Ovary (tissue), 7 donors: ENCODE measurements at regions not wholly inside any gene's neighbourhood (a gene's known extent, or its start where the extent isn't known, plus 50 kb on each side); places are given as distances from the start of the nearest gene placed in this dataset.

Source experiments
- DNase-seq, 5 donors: peaks; one replicate each; pipeline ENCODE4 v3.0.0-alpha.2; 2019 to 2020
- H3K27ac ChIP-seq, 2 donors: fragments of 200-600 bp; one replicate each; pipeline versions ENCODE4 v1.5.1 to v1.8.0; 2019 to 2022
- H3K27me3 ChIP-seq: fragments of 200-600 bp; one replicate; pipeline ENCODE4 v1.8.0; 2022
- H3K36me3 ChIP-seq: fragments of 200-600 bp; sonication (generic); one replicate; pipeline ENCODE4 v1.5.1; 2019
- H3K4me1 ChIP-seq: one replicate; pipeline ENCODE4 v1.8.1; 2013; ENCODE audit warnings: mild to moderate bottlenecking, moderate library complexity; ENCODE audit not compliant: insufficient read depth
- H3K4me3 ChIP-seq: fragments of 200-600 bp; sonication (generic); one replicate; pipeline ENCODE4 v1.5.1; 2017
- H3K9me3 ChIP-seq, 2 donors: fragments of 200-600 bp in 1 of 2; sonication (generic) in 1 of 2; one replicate each; pipeline versions ENCODE4 v1.5.1 to v1.8.1; 2013 to 2019; ENCODE audit warnings: mild to moderate bottlenecking in 1 of 2, moderate library complexity in 1 of 2
- CTCF ChIP-seq, 3 donors: fragments of 450-650 bp in 2 of 3; fragments of 200-600 bp in 1 of 3; IDR thresholded peaks; one replicate each; pipeline versions ENCODE4 v1.5.1 to v1.8.0; 2016 to 2022; ENCODE audit warnings: antibody characterized with exemption in 3 of 3, mild to moderate bottlenecking in 1 of 3
- EP300 ChIP-seq: sonication (generic); formaldehyde crosslinking; IDR thresholded peaks from one replicate; pipeline ENCODE4 v1.6.1; 2017; ENCODE audit warnings: antibody characterized with exemption
- POLR2A ChIP-seq: fragments of 450-650 bp; IDR thresholded peaks from one replicate; pipeline ENCODE4 v1.6.1; 2017; ENCODE audit warnings: antibody characterized with exemption, mild to moderate bottlenecking, moderate library complexity
- WGBS, 3 donors: extraction: QIAGEN DNeasy Blood & Tissue Kit in 1 of 3; methylation state at CpG; one replicate each; pipeline versions ENCODE4 v1.1.5 to v1.1.7; 2013 to 2017; 5-methylcytosine and 5-hydroxymethylcytosine counted together
- intact Hi-C, 4 donors: fragments of 100-400 bp; cut with DNase I; formaldehyde crosslinking; loops; one replicate each; pipeline versions ENCODE4 v1.11.0 to v1.15.1; 2022 to 2023
- donor health status: DM: no; HTN: no; CAD: no; lungs with moderate emphysema.
- donor health status: DM: no; HTN: no; CAD: no.
- donor health status: Bipolar disorder and iron deficiency.
- donor health status: DM: no; HTN: no; CAD: no.
- donor health status: DM: yes; HTN: yes; CAD: no.

DNA sequence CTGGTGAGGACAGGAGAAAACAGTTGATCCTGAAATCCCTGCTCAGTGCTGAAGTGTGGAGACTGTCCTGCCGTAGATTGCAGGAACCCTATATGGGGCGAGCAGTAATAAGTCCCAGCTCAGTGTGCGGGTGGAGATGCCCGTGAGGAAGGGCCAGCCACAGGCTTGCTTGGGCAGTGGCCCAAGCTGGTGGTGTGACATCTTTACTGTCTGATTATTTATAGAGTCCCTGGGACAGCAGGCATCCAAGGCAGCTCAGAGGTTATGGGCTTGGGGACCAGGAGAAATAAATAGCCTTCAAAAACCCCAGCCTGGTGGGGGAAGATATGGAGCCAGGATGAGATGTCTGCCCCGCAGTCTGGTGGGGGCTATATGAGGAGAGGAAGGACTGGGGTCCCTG is 170.7 kb upstream of the POU3F1 start:
- TF ChIP-seq EP300 (no peak), POLR2A (no peak), CTCF (IDR thresholded peaks at IDR 0.05) (no peak)
- Histone ChIP-seq H3K27ac (no peak overlapping the region), H3K4me1 (no peaks in the 10 kb centered on the region), H3K9me3 (no peaks in the 10 kb centered on the region), H3K4me3 (no peak overlapping the region), H3K27me3 (no peaks in the 10 kb centered on the region), H3K36me3 (no peaks in the 10 kb centered on the region)
- no peak for DNase-seq
- WGBS, 3 donors = 89% methylated on average over 5 of the region's 5 CpGs
- intact Hi-C loops = no loop called here

DNA sequence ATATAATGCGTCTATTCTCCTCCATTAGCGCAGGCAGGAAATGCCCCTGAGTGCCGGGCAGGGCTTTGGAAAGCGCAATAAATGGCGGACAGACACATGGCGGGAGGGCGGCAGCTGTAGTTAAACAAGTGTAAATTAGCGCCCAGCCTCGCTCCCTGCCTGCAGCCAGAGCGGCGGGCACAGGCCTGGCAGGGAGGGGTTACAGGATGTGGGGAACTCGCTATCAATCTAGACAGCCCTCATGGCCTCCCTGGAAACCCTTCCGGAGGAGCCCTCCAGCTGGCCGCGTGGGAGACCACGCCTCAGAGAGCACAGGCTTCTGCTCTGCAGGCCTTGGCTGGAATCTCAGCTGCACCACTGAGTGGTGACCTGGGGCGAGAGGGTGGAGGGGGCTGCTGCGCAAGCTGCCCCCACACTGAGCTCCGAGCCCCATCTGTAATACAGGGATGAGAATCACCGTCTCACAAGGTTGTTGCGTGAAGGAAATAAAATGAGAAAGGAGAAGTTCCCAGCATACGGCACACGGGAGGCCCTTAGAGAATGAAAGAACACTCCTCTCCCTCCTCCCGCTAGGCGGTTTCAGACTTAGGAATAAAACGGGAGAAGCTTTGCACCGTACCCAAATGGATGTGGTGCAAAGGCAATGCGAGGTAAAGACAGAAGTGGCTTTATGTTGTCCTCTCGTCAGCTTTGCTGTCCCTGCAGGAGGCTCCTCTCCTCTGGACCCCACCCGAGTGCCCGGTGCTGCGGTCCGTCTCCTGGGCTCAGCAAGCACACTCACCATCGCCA is 167.2 kb upstream of the POU3F1 start:
- H3K27me3 ChIP-seq = no peaks in the 10 kb centered on the region
- H3K27ac ChIP-seq = no peak overlapping the region
- no peaks in the 10 kb centered on the region for H3K36me3 ChIP-seq
- WGBS, 3 donors = 41 to 47% (median 45%) methylated on average over 32 to 34 of the region's 34 CpGs
- no peak for DNase-seq
- H3K9me3 ChIP-seq = no peaks in the 10 kb centered on the region
- H3K4me3 ChIP-seq = no peak overlapping the region
- intact Hi-C loops = no loop called here
- no peaks in the 10 kb centered on the region for H3K4me1 ChIP-seq
- no peak for TF ChIP-seq POLR2A
- no peak for TF ChIP-seq CTCF (IDR thresholded peaks at IDR 0.05)
- no peak for TF ChIP-seq EP300

DNA sequence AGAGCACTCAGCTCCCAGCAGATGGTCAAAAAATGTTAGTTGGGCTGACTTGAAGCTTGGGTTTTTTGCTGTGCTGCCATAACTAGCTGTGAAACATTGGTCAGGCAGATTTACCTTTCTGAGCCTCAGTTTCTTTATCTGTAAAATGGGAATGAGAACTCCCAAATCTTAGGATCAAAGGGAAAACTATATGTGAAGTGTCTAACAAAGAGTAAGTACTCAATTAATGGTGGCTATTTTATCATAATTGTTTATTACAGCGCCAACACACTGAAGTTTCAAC is 164.2 kb upstream of the POU3F1 start:
- Histone ChIP-seq H3K4me1 (no peaks in the 10 kb centered on the region), H3K27me3 (no peaks in the 10 kb centered on the region), H3K9me3 (no peaks in the 10 kb centered on the region), H3K4me3 (no peak overlapping the region), H3K36me3 (no peaks in the 10 kb centered on the region), H3K27ac (no peak overlapping the region)
- intact Hi-C loops = no loop called here
- DNase-seq = no peak
- TF ChIP-seq EP300 (no peak), POLR2A (no peak), CTCF (IDR thresholded peaks at IDR 0.05) (no peak)
- 91 to 100% (median 94%) methylated on average over 1 of the region's 1 CpG for WGBS, 3 donors

GRCh38 chr1:38210021-38210894 is 163.7 kb upstream of the POU3F1 start:
- no peaks in the 10 kb centered on the region for H3K36me3 ChIP-seq
- intact Hi-C loops = no loop called here
- 40 to 43% (median 42%) methylated on average over 15 of the region's 15 CpGs for WGBS, 3 donors

More at GRCh38 chr1:38210021-38210894, 163.7 kb upstream of the POU3F1 start:
- Histone ChIP-seq H3K27me3 (no peaks in the 10 kb centered on the region), H3K9me3 (no peaks in the 10 kb centered on the region), H3K4me3 (no peak overlapping the region), H3K4me1 (no peaks in the 10 kb centered on the region), H3K27ac (no peak overlapping the region)
- TF ChIP-seq EP300 = no peak
- TF ChIP-seq POLR2A = no peak
- no peak for TF ChIP-seq CTCF (IDR thresholded peaks at IDR 0.05)
- no peak for DNase-seq
